ENCODE measurements at regions not wholly inside any gene's neighbourhood (a gene's known extent, or its start where the extent isn't known, plus 50 kb on each side); places are given as distances from the start of the nearest gene placed in this dataset.

GRCh38 chr5:93924628-93925027, 183.2 kb upstream of the POU5F2 start:
- no peaks in the 10 kb centered on the region for H3K36me3 ChIP-seq (replicated peaks in 1 of 2; ENCODE audit: control insufficient read depth in 1 of 2, insufficient read depth in 2 of 2, low read length in 2 of 2)
- ATAC-seq (no peak), DNase-seq (ENCODE audit: low spot score) (no peak), FAIRE-seq (no peak)
- no peaks in the 10 kb centered on the region for H3K79me2 ChIP-seq (ENCODE audit: insufficient read depth, low read length)
- in situ Hi-C loops (cut with HindIII; ENCODE audit: extremely low pct_ligation_motif_present, low pct_unique_long_range_greater_than_20kb), result no loop called here
- no peak overlapping the region for H3K9ac ChIP-seq (ENCODE audit: insufficient read depth, low read depth, low read length)
- BruUV-seq (replicated peaks), result no TSS peak
- H4K20me1 ChIP-seq (ENCODE audit: insufficient read depth, low read length), result no peaks in the 10 kb centered on the region
- WGBS (ENCODE audit: low lambda C conversion rate), result 95% methylated on average over 2 of the region's 2 CpGs
- no peak overlapping the region for H3K27ac ChIP-seq (ENCODE audit: extremely low read length, insufficient read depth, low read length)
- ChIA-PET CTCF (ENCODE audit: low intra/inter-chr PET ratio, low total read pairs) (no interaction called here), POLR2A (no interaction called here)
- H3K4me3 ChIP-seq (replicated peaks in 1 of 3; ENCODE audit: insufficient read depth in 1 of 3, low read depth in 2 of 3, low read length in 3 of 3), result no peak overlapping the region
- intact Hi-C loops (cut with micrococcal nuclease; ENCODE audit: unreplicated experiment), result loop anchor here (1.0 kb wide), 1 partner anchor 16 kb away; no protein-coding TSS in a partner anchor
- no peak overlapping the region for H2AFZ ChIP-seq (ENCODE audit: low read length)
- H3K4me2 ChIP-seq (ENCODE audit: low read depth, low read length), result no peak overlapping the region
- no peaks in the 10 kb centered on the region for H3K27me3 ChIP-seq (ENCODE audit: control insufficient read depth in 1 of 2, insufficient read depth in 2 of 2, low read length in 2 of 2)
- H3K9me3 ChIP-seq (ENCODE audit: low read length), result no peaks in the 10 kb centered on the region
- TF ChIP-seq TEF (CRISPR knock-in tag; IDR thresholded peaks at IDR 0.05), result no peak
- no peak for TF ChIP-seq MIER3 (CRISPR knock-in tag; IDR thresholded peaks at IDR 0.05; ENCODE audit: borderline replicate concordance)
- H3K4me1 ChIP-seq (ENCODE audit: insufficient read depth, low read length), result no peaks in the 10 kb centered on the region

GRCh38 chr5:93922551-93922950, 181.2 kb upstream of the POU5F2 start:
- Histone ChIP-seq H3K4me1 (ENCODE audit: insufficient read depth, low read length) (no peaks in the 10 kb centered on the region), H3K9ac (ENCODE audit: insufficient read depth, low read depth, low read length) (no peak overlapping the region), H3K79me2 (ENCODE audit: insufficient read depth, low read length) (no peaks in the 10 kb centered on the region), H3K27me3 (ENCODE audit: control insufficient read depth in 1 of 2, insufficient read depth in 2 of 2, low read length in 2 of 2) (no peaks in the 10 kb centered on the region), H3K4me3 (replicated peaks in 1 of 3; ENCODE audit: insufficient read depth in 1 of 3, low read depth in 2 of 3, low read length in 3 of 3) (no peak overlapping the region), H2AFZ (ENCODE audit: low read length) (no peak overlapping the region), H4K20me1 (ENCODE audit: insufficient read depth, low read length) (no peaks in the 10 kb centered on the region), H3K9me3 (ENCODE audit: low read length) (no peaks in the 10 kb centered on the region), H3K4me2 (ENCODE audit: low read depth, low read length) (no peak overlapping the region), H3K36me3 (replicated peaks in 1 of 2; ENCODE audit: control insufficient read depth in 1 of 2, insufficient read depth in 2 of 2, low read length in 2 of 2) (no peaks in the 10 kb centered on the region), H3K27ac (ENCODE audit: extremely low read length, insufficient read depth, low read length) (no peak overlapping the region)
- intact Hi-C loops (cut with micrococcal nuclease; ENCODE audit: unreplicated experiment) (no loop called here), in situ Hi-C loops (cut with HindIII; ENCODE audit: extremely low pct_ligation_motif_present, low pct_unique_long_range_greater_than_20kb) (no loop called here)
- ATAC-seq (no peak), FAIRE-seq (no peak), DNase-seq (ENCODE audit: low spot score) (no peak)
- ChIA-PET POLR2A (no interaction called here), CTCF (ENCODE audit: low intra/inter-chr PET ratio, low total read pairs) (no interaction called here)
- WGBS (ENCODE audit: low lambda C conversion rate), result 95% methylated on average over 5 of the region's 5 CpGs
- no TSS peak for BruUV-seq (replicated peaks)
- TF ChIP-seq KDM1A (CRISPR knock-in tag; IDR thresholded peaks at IDR 0.05) (no peak), MED13 (CRISPR knock-in tag; IDR thresholded peaks at IDR 0.05) (no peak), HNRNPK (IDR thresholded peaks at IDR 0.05; ENCODE audit: low read depth, low read length, poor library complexity, severe bottlenecking) (peak; percentile 85), ZFP41 (CRISPR knock-in tag; IDR thresholded peaks at IDR 0.05; ENCODE audit: borderline replicate concordance) (no peak), DRAP1 (CRISPR knock-in tag; IDR thresholded peaks at IDR 0.05) (no peak), GATA4 (IDR thresholded peaks at IDR 0.05; ENCODE audit: borderline replicate concordance, low read depth) (no peak), PCBP2 (optimal IDR thresholded peaks at IDR 0.05; ENCODE audit: low read depth, low read length, poor library complexity, severe bottlenecking) (peak; percentile 60)

Measured in HepG2 (cell line).